GM18520 (cell line): ENCODE measurements at regions not wholly inside any gene's neighbourhood (a gene's known extent, or its start where the extent isn't known, plus 50 kb on each side); places are given as distances from the start of the nearest gene placed in this dataset.
"Not testable (repeated sequence)": the region's sequence is repeated elsewhere in the genome, so short reads cannot be mapped to it uniquely, and the experiment has no call there.

Experiments
- ATAC-seq: cut with Tn5 transposase; IDR thresholded peaks from one replicate; pipeline ENCODE4 v1.9.1; 2021; ENCODE audit not compliant: unreplicated experiment

GRCh38 chr6:1162367-1163275 lies 149.3 kb upstream of the FOXQ1 start:
- no peak for ATAC-seq

DNA sequence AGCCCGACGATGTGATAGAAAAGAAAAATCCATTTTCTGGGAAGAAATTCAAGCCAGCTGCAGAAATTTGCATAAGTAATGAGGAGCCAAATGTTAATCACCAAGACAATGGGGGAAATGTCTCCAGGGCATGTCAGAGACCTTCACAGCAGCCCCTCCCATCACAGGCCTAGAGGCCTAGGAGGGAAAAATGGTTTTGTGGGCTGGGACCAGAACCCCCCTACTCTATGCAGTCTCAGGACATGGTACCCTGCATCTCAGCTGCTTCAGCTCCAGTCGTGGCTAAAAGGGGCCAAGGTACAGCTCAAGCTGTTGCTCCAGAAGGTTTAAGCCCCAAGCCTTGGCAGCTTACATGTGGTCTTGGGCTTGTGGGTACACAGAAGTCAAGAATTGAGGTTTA lies 155.5 kb upstream of the FOXQ1 start:
- ATAC-seq = not testable (repeated sequence)

DNA sequence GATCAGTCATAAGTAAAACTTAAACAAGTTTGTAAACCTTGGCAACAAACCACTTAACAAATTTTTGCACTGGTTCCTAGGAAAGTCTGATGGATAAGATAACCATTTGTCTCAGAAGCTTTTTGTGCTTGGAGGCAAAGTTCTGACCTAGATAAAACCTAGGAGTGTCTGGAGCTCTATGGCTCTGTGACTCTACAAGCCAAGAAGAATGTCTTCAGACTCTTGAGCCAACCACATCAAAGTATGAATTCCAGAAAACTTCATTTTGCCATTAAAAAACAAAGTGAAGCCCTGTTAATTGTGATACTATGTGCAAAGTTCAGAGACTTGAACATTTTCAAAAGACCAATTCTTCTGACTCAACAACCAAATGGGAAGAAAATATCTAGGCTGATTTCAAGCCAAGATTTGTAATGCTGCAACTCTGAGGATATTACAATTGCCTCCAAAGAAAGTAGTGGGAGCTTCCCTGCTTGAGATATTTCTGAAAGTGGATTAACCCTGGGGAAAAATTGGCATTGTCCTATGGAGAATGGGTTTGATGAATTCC lies 158.1 kb upstream of the FOXQ1 start:
- ATAC-seq = no peak

DNA sequence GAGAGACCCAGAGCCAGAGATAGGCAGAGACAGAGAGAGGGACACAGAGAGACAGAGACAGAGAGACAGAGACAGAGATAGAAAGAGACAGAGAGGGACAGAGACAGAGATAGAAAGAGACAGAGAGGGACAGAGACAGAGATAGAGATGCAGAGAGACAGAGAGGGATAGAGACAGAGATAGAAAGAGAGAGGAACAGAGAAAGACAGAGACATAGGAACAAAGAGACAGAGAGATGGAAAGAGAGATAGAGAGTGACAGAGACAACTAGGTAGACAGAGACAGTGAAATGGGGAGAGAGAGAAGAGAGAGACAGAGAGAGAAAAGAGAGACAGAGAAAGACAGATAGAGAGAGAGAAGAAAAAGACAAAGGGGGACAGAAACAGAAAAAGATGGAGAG lies 165.4 kb upstream of the FOXQ1 start:
- no peak for ATAC-seq

- no peak for ATAC-seq
Measured at GRCh38 chr6:1145768-1146218, 166.1 kb upstream of the FOXQ1 start.

- no peak for ATAC-seq
Measured at GRCh38 chr6:1144842-1145767, 166.8 kb upstream of the FOXQ1 start.

DNA sequence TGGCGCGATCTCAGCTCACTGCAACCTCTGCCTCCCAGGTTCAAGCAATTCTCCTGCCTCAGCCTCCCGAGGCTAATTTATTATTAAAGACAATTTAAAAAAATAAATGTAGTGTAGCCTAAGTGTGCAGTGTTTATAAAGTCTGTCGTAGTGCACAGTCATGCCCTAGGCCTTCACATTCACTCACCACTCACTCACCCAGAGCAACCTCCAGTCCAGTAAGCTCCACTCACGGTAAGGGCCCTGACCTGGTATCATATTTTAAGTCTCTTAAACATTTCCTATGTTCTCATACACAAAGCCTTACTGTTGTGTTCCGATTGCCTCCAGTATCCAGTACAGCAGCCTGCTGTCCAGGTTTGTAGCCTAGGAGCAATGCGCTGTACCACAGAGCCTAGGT lies 168.2 kb upstream of the FOXQ1 start:
- no peak for ATAC-seq

DNA sequence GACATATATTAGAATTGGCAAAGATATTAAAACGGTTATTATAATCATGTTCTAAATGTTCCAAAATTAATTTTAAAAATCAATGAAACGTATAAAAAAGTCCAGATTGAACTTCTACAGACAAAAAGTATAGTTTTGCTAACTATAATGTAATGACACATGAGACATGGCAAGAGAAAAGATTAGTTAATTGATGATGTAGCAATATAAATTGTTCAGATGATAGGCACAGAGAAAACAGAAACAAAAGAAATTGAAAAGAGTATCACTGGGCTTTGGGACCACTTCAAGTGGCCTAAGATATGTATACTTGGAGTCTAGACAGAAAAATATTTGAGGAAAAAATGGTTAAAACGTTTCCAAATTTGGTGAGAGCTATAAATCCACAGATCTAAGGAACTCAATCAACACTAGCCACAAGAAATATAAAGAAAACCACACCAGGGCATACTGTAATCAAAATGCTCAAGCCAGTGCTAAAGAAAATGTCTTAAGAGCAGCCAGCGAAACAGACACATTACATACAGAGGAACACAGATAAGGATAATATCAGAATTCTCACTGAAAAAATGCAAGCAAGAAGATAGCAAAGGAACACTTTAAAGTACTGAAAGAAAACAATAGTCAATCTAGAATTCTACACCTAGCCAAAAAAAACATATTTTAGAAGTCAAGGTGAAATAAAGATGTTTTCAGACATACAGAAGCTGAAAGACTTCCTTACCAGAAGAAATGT lies 172.6 kb upstream of the FOXQ1 start:
- ATAC-seq = no peak

GRCh38 chr6:1137849-1138248 lies 174.0 kb upstream of the FOXQ1 start:
- no peak for ATAC-seq

- ATAC-seq = no peak
Measured at GRCh38 chr6:1136827-1137226, 175.1 kb upstream of the FOXQ1 start.

DNA sequence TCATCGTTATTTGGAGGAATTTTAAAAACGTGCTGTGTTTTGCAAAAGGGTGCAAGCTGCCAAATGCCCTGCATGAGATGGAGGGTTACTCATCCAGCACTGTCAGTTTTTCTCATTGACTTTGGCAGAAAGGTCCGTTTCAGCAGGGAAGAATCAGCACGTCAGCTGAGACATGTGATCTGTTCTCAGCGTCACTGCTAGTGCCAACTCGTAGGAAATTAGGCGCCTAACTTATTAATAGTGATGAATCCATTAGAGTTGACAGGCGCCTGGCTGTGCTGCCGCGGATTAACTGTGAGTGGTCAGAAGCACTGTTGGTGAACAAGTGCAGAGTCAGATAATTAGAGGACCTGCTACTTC lies 175.5 kb upstream of the FOXQ1 start:
- no peak for ATAC-seq

DNA sequence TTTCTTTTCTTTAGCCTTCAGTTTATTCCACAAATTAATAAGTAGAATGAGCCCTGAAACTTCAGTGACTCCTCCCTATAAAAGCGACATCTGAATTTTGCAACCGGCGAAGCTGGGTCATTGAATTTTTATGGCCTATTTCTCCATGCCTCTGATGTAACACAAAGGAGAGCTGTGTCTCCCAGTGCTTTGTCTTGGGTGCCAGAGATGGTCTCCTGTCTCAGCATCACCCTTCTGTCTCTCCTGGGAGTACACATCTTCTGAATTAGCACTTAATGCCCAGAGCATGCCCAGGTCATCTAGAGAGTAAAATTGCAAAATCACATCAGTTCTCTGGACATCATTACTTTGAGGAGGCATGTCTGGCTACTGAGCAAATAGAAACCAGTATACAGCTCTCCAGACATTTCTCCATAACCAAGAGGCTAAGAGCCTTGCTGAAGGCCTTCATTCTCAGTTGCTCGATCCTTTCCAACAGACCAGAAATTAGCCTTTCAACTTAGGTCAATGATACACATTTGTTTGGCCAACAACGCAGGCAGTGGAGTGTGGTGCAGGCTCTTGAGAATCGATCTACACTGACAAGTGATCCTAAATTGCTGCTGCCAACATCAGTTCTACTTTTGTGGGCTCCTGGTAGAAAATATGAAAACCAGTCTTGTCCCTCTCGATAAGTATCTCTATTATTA lies 176.0 kb upstream of the FOXQ1 start:
- no peak for ATAC-seq

GRCh38 chr6:1131285-1132079 lies 180.4 kb upstream of the FOXQ1 start:
- ATAC-seq = no peak

DNA sequence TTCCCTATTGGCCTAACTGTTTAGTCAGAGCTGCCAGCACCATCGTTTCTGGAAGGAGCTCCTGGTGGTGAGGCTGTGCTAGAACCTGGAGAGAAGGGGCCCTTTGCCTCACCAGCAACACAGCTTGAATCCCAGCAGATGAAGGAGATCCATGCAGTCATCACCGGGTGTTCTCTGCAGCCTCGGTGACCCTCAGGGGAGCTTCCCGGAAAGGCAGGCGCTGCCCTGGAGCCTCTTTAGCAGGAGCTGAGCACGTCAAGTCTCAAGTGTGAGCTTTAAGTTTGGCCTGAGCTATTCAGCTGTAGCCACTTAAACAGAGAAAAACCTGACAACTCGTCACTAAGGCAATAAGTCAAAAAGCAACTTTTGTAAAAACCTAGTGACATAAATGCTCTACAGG lies 181.2 kb upstream of the FOXQ1 start:
- ATAC-seq = no peak

DNA sequence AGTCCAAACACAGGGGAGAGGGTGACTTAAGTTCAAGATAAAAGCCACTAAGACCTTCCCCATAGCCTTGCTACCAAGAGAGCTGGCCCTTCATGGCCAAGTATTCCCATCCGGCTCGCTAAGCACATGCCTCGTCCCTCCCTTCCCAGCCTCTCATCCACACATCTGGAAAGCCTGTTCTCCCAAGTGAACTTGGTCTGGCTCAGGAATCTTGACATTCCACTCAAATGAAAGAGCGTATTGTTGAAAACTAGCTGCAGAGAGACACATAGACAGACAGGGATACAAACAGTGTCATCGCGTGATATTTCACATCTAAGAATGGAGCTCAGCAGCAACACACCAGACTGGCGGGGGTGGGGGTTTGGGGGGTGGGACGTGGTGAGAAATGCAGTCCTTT lies 182.8 kb upstream of the FOXQ1 start:
- no peak for ATAC-seq

- ATAC-seq = no peak
Measured at GRCh38 chr6:1127597-1128288, 184.2 kb upstream of the FOXQ1 start.

- no peak for ATAC-seq
Measured at GRCh38 chr6:1127129-1127528, 184.8 kb upstream of the FOXQ1 start.

DNA sequence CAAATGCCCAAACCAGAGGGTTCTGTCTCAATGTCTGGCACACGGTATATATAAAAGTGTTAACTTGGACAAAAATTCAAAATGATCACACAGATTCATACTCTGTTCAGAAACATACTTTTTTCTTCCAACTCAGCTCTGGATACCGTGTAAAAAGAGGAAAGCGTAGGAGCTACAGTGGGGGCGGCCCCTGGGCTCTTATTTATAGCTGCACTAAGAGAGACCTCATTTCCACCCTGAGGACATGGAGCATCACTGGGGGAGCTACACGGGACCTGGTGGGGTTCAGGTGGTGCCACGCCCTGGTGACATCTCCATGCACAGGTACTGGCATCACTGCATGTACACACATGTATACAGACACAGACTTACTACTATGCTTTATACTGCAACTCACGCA lies 185.9 kb upstream of the FOXQ1 start:
- no peak for ATAC-seq

DNA sequence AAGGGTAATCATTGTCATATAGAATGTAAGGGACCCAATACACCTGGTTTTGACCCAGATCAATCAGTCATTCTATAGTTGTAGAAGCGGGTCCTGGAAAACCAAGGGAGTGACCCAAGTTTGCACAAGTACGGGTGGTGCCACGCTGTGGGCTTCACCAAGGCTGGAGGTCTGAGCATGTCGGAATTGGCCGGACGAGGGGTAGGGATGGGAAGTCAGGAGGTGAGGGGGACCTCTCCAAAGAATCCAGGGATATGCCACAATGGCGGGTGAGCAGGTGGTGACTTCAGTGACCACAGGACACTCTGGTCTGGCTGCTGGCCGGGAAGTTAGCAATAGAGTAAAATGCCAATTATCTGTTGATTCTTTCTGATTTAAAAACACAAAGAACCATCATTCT lies 186.6 kb upstream of the FOXQ1 start:
- no peak for ATAC-seq
